Activated naive CD4-positive, alpha-beta T cell treated with anti-CD3 and anti-CD28 coated beads, Interleukin-2, amount 50 U/mL, for 24 hours (primary cell): ENCODE measurements at regions not wholly inside any gene's neighbourhood (a gene's known extent, or its start where the extent isn't known, plus 50 kb on each side); places are given as distances from the start of the nearest gene placed in this dataset.
"Not testable (repeated sequence)": the region's sequence is repeated elsewhere in the genome, so short reads cannot be mapped to it uniquely, and the experiment has no call there.

ENCODE experiments used
- H3K27ac Mint-ChIP-seq: one replicate; pipeline ENCODE4 v1.8.0; 2021; ENCODE audit warnings: mild to moderate bottlenecking, mixed read lengths
- H3K27me3 Mint-ChIP-seq: one replicate; pipeline ENCODE4 v1.8.0; 2021; ENCODE audit warnings: mixed read lengths
- H3K36me3 Mint-ChIP-seq: one replicate; pipeline ENCODE4 v1.8.0; 2021; ENCODE audit warnings: mixed read lengths
- H3K4me1 Mint-ChIP-seq: one replicate; pipeline ENCODE4 v1.8.0; 2021; ENCODE audit warnings: mixed read lengths
- H3K4me3 Mint-ChIP-seq: one replicate; pipeline ENCODE4 v1.8.0; 2021; ENCODE audit warnings: mild to moderate bottlenecking, mixed read lengths
- H3K9me3 Mint-ChIP-seq: one replicate; pipeline ENCODE4 v1.8.0; 2021; ENCODE audit warnings: mixed read lengths

DNA sequence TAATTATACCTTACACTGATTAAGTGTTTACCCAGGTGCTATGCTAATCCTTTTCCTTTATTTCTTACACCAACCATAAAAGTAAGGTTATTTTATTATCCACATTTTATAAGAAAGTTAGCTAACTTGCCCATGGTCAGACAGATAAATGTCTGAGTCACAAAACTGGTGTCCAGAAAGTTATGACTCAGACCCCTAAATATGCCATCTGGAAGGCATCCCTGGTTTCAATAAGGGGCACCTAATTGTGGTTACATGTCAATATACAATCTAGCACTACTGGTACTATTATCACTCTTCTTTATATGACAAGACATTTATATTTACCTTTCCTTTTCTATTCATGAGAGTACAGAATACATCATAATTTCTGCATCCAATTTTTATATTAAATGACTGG is 496.5 kb upstream of the ADGRL2 start:
- Mint-ChIP-seq H3K4me3 (no peak overlapping the region), H3K27ac (no peak overlapping the region), H3K27me3 (no peaks in the 10 kb centered on the region), H3K4me1 (no peaks in the 10 kb centered on the region), H3K9me3 (no peaks in the 10 kb centered on the region), H3K36me3 (no peaks in the 10 kb centered on the region)

DNA sequence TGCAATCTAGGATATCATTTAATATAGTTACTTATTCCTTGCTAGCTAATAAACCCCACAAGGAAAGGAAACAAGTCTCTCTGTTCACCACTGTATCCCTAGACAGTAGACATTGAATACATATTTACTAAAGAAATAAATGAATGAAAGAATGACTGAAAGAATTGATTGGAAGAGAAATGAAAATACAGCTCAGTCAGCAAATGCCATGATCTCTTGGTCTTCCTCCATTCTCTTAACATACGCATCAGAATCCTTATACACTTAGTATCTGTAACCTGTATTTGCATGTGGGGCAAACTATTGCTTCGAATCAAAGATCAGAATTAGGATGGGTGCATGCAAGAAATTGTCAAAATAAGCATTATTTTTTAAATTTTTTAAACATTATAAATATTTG is 500.8 kb upstream of the ADGRL2 start:
- no peaks in the 10 kb centered on the region for H3K9me3 Mint-ChIP-seq
- H3K36me3 Mint-ChIP-seq: no peaks in the 10 kb centered on the region
- H3K27ac Mint-ChIP-seq: no peak overlapping the region

DNA sequence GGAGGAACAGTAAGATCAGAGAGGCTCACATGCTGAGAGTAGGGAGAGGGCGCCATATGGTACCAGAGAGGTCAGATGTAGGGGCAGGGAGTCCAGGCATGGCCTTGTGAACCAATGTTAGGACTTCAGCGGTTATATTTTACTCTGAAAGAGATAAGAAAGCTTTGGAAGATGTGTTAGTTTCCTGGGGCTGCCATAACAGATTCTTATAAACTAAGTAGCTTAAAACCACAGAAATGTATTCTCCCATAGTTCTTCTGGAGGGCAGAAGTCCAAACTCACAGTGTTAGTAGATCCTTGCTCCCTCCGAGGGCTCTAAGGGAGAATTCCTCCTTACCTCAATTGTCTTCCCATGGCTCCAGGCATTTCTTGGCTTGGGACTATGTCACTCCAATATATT is 502.5 kb upstream of the ADGRL2 start:
- Mint-ChIP-seq H3K9me3 (no peaks in the 10 kb centered on the region), H3K27ac (no peak overlapping the region), H3K27me3 (no peaks in the 10 kb centered on the region), H3K4me1 (no peaks in the 10 kb centered on the region), H3K36me3 (no peaks in the 10 kb centered on the region), H3K4me3 (no peak overlapping the region)

More for the DNA sequence above, 500.8 kb upstream of the ADGRL2 start:
- Mint-ChIP-seq H3K4me1 (no peaks in the 10 kb centered on the region), H3K27me3 (no peaks in the 10 kb centered on the region), H3K4me3 (no peak overlapping the region)

DNA sequence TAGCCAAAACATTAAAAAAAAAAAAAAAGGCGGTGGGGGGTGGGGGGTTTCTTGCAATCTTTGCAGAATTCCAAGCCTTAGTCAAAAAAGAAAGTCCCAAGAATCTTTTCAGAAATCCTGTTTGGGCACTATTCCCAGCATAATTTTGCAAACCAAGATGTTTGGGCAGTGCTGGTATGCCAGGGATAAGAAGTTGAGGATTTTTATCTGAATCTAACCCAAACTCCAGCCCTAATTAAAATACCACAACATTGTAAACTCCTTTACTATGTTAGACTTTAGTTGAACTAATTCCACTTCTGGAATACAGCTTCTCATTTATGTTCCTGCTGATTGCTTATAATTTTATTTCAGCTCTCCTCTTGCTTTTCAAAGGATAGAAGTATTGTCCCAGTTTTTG is 504.1 kb upstream of the ADGRL2 start:
- H3K4me3 Mint-ChIP-seq: no peak overlapping the region
- H3K27me3 Mint-ChIP-seq: peaks cover 2% of the 10 kb centered on the region
- no peaks in the 10 kb centered on the region for H3K4me1 Mint-ChIP-seq
- no peaks in the 10 kb centered on the region for H3K36me3 Mint-ChIP-seq
- no peaks in the 10 kb centered on the region for H3K9me3 Mint-ChIP-seq
- no peak overlapping the region for H3K27ac Mint-ChIP-seq

DNA sequence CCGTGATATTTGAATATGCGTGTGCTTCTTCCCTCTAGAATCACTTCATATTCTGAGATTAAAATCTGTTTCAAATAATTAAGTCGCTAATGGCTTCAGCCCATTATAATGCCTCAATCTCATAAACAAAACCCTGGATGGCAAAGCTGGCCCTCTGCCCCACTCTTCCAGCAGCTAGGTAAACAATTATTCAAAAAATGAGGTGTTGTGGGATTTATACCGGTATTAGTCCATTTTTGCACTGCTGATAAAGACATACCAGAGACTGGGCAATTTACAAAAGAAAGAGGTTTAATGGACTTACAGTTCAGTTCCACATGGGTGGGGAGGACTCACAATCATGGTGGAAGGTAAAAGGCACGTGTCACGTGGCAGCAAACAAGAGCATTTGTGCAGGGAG is 510.4 kb upstream of the ADGRL2 start:
- Mint-ChIP-seq H3K27me3 (peaks cover 2% of the 10 kb centered on the region), H3K36me3 (no peaks in the 10 kb centered on the region), H3K4me1 (no peaks in the 10 kb centered on the region), H3K9me3 (no peaks in the 10 kb centered on the region), H3K27ac (no peak overlapping the region), H3K4me3 (no peak overlapping the region)

DNA sequence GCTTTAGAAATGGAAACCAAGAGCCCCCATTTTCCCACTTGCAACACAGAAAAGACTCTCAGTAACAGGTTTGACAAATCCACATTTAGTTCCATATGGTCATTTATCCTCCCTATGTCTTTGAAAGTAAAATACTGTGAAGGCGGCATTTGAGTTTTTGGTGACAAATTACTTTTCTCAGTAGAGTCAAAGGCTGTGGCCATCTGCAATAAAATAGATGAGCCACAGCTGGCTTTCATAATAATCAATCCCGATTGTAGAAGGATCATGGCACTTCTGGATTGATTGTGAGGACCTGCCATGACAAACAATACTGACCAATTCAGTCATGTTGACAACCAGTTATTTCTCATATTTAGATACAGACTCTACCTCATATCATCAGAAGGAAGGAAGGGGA is 512.0 kb upstream of the ADGRL2 start:
- H3K27ac Mint-ChIP-seq: no peak overlapping the region
- H3K4me3 Mint-ChIP-seq: no peak overlapping the region
- H3K9me3 Mint-ChIP-seq: no peaks in the 10 kb centered on the region
- H3K4me1 Mint-ChIP-seq: no peaks in the 10 kb centered on the region
- H3K36me3 Mint-ChIP-seq: no peaks in the 10 kb centered on the region
- peaks cover 2% of the 10 kb centered on the region for H3K27me3 Mint-ChIP-seq

DNA sequence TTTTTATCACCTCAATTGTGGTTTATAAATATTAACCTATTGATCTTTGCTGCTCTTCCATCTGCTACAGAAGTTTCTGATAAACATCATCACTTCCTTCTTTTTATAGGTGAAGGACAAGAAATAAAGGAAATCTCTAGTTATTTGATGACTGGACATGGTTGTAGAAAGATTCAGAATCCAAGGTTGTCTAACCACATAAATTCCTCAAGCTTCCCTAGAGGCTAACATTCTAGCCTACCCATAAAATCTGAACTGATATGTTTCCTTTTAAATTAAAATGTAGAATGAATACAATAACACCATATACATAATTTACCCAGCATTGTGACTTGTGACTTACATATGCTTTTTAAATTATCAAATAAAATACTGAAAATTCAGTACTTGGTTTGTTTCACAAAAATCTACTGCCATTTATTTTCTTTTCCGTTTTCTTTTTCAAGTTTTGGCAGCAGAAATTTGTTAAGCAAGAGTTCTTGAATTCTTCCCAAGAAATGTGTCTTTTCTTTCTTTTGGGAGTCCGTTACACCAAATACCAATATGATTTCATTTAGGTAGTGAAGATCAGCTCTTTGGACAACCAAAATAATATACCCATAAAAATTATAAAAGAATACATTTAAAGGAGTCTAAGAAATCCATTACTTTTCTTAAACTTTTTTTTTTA is 513.2 kb upstream of the ADGRL2 start:
- H3K4me3 Mint-ChIP-seq: no peak overlapping the region
- H3K4me1 Mint-ChIP-seq: no peaks in the 10 kb centered on the region
- peaks cover 2% of the 10 kb centered on the region for H3K27me3 Mint-ChIP-seq
- H3K27ac Mint-ChIP-seq: no peak overlapping the region
- no peaks in the 10 kb centered on the region for H3K9me3 Mint-ChIP-seq
- H3K36me3 Mint-ChIP-seq: no peaks in the 10 kb centered on the region

DNA sequence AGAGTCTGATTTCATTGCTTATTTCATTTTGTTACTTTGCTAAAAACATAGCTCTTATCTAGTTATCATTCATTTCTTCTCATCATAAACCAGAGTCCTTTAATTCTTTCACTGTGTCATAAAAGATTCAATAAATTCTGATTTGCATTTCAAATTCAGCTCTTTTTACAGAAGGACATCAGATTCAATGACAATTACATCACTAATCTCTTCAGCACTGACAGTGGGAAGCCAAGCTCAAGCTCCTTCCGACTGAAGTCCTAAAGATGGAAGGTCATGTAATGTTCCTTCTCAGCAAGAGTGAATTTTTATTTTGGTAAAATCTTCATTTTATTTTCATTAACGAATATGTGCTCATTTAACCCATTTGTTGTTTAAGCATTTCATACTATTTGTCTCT is 530.7 kb upstream of the ADGRL2 start:
- Mint-ChIP-seq H3K27ac (no peak overlapping the region), H3K4me1 (no peaks in the 10 kb centered on the region), H3K27me3 (no peaks in the 10 kb centered on the region), H3K4me3 (no peak overlapping the region), H3K36me3 (no peaks in the 10 kb centered on the region), H3K9me3 (no peaks in the 10 kb centered on the region)

DNA sequence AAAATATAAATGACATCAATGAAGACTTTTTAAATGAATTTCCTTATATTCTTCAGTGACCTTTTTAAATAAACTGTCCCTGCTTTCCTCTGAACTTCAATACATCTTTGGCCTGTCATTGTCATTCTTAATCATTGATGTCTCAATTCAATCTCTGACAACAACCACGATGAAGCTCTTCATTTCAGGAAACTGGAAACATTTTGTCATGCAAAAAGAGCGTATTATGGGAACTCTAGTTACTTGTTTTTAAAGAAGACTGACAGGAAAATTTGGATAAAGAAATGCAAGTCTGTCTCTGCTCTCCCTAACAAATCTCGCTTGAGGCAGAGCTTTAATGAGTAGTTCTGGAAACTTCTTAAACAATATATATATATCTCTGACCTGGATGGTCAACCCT is 535.8 kb upstream of the ADGRL2 start:
- Mint-ChIP-seq H3K36me3 (no peaks in the 10 kb centered on the region), H3K27me3 (no peaks in the 10 kb centered on the region), H3K4me3 (no peak overlapping the region), H3K27ac (no peak overlapping the region), H3K9me3 (peaks cover 3% of the 10 kb centered on the region), H3K4me1 (no peaks in the 10 kb centered on the region)

DNA sequence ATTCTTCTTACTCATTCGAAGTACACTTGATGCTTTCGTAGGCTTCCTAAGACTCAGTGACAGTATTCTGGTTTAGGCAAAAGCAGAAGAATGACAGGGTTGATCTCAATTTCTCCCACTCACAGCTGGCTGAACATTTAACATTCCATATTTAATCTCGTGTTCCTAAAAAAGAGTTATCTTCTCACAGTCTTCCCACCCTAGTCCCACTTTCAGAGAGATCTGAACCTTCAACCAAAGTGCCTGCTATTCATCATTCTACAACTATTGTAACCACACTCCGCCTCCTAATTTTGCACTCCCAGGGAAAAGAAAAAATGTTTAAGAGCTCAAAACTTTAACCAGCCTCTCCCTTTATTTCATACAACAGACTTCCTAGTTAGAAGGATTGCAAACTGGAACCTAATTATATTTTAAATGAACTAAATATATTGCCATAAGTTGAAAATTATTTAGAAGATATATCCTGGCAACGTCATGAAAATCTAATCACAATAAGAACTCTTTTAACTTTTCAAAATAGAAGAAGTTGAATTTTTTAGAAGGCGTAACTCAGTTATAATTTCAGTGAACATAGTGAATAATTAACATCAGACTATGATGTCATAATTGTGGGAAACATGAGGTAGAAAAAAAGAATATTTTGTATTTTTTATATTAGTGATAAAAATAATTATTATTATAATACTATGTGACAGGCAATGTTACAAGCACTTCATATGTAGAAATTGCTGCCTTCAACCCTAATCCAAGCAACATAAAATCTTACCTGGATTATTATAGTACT is 540.9 kb upstream of the ADGRL2 start:
- no peaks in the 10 kb centered on the region for H3K27me3 Mint-ChIP-seq
- no peak overlapping the region for H3K4me3 Mint-ChIP-seq
- no peak overlapping the region for H3K27ac Mint-ChIP-seq
- peaks cover 3% of the 10 kb centered on the region for H3K9me3 Mint-ChIP-seq
- no peaks in the 10 kb centered on the region for H3K4me1 Mint-ChIP-seq
- H3K36me3 Mint-ChIP-seq: no peaks in the 10 kb centered on the region

DNA sequence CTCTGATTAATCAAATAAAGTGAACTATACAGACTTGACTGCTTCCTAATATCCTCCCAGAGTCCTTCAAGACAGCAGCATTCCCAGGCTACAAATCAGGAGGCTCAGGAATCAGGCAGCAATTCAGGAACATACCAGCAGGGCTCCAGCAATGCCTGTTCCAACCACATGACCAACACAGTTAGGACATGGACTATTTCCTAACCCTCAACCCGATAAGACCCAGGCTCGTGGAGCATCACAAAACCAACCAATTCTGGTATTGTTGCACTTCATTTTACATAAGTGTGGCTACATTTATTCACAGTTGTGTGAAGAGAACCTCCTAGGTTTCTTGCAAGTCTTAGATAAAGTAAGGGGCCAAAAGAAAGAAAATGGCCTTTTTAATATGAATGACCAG is 546.2 kb upstream of the ADGRL2 start:
- Mint-ChIP-seq H3K9me3 (no peaks in the 10 kb centered on the region), H3K36me3 (no peaks in the 10 kb centered on the region), H3K27ac (no peak overlapping the region), H3K27me3 (no peaks in the 10 kb centered on the region), H3K4me1 (no peaks in the 10 kb centered on the region), H3K4me3 (no peak overlapping the region)

DNA sequence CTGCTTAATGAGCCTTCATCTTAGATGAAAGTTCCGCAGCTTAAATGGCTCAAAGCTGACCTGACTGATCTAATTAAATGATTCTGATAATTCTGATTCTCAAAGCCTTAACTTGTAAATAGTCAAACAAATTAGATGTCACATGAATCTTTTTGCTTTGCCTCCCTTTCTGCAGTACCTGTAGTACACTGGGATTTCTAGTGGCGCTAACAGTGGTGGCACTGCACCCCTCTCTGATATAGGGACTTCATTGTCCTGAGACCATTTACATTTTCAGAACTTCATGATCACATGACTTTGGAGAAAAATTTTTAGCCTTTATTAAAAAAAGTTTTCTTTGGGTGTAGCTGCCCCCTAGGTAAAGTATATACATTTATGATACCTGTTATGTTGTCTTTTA is 546.7 kb upstream of the ADGRL2 start:
- no peaks in the 10 kb centered on the region for H3K9me3 Mint-ChIP-seq
- H3K36me3 Mint-ChIP-seq: no peaks in the 10 kb centered on the region
- no peaks in the 10 kb centered on the region for H3K27me3 Mint-ChIP-seq
- H3K4me1 Mint-ChIP-seq: no peaks in the 10 kb centered on the region
- no peak overlapping the region for H3K27ac Mint-ChIP-seq
- no peak overlapping the region for H3K4me3 Mint-ChIP-seq

DNA sequence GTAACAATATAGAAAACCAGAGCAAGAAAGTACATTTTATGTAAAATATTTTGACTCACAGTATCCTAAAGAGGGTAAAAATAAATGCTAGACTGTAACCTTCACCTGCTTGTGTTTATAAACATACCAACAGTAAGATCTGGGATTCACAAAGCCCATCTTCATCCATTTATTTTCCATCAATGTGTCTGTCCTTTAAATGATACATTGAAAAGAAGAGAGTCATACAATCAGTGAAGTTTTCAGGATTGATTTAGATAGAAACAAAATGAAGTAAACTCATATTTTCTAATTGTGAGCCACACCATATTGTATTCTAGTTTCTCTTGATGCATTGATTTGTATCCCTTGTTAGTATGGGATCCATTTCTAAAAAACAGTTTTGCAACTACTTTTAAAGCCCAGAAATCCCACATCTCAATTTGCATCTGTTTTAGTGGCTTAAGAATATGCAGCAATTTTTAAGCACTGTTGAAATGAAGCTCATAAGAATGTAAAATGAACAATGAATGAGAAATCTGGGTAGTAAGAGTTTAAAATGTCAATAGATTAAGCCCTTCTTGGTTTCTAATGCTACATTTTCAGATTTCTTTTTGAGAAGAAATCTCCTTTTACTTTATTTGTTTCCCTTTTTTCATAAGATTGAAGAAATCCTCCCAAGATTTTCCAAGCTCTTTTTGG is 548.1 kb upstream of the ADGRL2 start:
- no peaks in the 10 kb centered on the region for H3K36me3 Mint-ChIP-seq
- no peak overlapping the region for H3K27ac Mint-ChIP-seq
- H3K27me3 Mint-ChIP-seq: no peaks in the 10 kb centered on the region
- H3K4me1 Mint-ChIP-seq: no peaks in the 10 kb centered on the region
- H3K9me3 Mint-ChIP-seq: no peaks in the 10 kb centered on the region
- no peak overlapping the region for H3K4me3 Mint-ChIP-seq

DNA sequence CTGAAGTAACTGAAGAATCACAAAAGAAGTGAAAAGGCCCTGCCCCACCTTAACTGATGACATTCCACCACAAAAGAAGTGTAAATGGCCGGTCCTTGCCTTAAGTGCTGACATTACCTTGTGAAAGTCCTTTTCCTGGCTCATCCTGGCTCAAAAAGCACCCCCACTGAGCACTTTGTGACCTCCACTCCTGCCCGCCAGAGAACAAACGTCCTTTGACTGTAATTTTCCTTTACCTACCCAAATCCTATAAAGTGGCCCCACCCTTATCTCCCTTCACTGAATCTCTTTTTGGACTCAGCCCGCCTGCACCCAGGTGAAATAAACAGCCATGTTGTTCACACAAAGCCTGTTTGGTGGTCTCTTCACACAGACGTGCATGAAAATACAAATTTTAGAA is 549.9 kb upstream of the ADGRL2 start:
- H3K4me3 Mint-ChIP-seq, H3K36me3 Mint-ChIP-seq, H3K27me3 Mint-ChIP-seq, H3K27ac Mint-ChIP-seq, H3K4me1 Mint-ChIP-seq: not testable (repeated sequence)
- peaks cover 10% of the 10 kb centered on the region for H3K9me3 Mint-ChIP-seq

DNA sequence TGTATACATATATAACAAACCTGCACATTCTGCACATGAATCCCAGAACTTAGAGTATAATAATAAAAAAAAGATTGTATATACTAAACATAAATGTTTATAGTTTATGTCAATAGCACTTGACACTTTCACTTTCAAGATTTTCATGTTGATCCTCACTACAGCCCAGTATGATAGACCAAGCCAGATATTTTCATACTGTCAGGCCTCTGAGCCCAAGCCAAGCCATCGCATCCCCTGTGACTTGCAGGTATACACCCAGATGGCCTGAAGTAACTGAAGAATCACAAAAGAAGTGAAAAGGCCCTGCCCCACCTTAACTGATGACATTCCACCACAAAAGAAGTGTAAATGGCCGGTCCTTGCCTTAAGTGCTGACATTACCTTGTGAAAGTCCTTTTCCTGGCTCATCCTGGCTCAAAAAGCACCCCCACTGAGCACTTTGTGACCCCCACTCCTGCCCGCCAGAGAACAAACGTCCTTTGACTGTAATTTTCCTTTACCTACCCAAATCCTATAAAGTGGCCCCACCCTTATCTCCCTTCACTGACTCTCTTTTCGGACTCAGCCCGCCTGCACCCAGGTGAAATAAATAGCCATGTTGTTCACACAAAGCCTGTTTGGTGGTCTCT is 555.5 kb upstream of the ADGRL2 start:
- H3K4me3 Mint-ChIP-seq, H3K27me3 Mint-ChIP-seq, H3K4me1 Mint-ChIP-seq, H3K27ac Mint-ChIP-seq, H3K36me3 Mint-ChIP-seq: not testable (repeated sequence)
- peaks cover 11% of the 10 kb centered on the region for H3K9me3 Mint-ChIP-seq

DNA sequence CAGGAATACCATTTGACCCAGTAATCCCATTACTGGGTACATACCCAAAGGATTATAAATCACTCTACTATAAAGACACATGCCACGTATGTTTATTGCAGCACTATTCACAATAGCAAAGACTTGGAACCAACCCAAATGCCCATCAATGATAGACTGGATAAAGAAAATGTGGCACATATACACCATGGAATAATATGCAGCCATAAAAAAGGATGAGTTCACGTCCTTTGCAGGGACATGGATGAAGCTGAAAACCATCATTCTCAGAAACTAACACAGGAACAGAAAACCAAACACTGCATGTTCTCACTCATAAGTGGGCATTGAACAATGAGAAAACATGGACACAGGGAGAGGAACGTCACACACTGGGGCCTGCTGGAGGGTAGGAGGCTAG is 556.1 kb upstream of the ADGRL2 start:
- not testable (repeated sequence) for H3K36me3 Mint-ChIP-seq, H3K27me3 Mint-ChIP-seq, H3K4me3 Mint-ChIP-seq, H3K4me1 Mint-ChIP-seq, H3K27ac Mint-ChIP-seq
- peaks cover 11% of the 10 kb centered on the region for H3K9me3 Mint-ChIP-seq
